Adrenal gland (tissue), 9 donors: ENCODE measurements at regions not wholly inside any gene's neighbourhood (a gene's known extent, or its start where the extent isn't known, plus 50 kb on each side); places are given as distances from the start of the nearest gene placed in this dataset.
"Not testable (repeated sequence)": the region's sequence is repeated elsewhere in the genome, so short reads cannot be mapped to it uniquely, and the experiment has no call there.

Source experiments
- DNase-seq, 7 donors: peaks; one replicate each; pipeline ENCODE4 v3.0.0-alpha.2; 2019 to 2020
- H3K27ac ChIP-seq, 5 donors: fragments of 200-600 bp; sonication (generic) in 4 of 5; 1 replicate in 3 of 5; 2 replicates in 2 of 5; pipeline versions ENCODE4 v1.5.1 to v1.8.0; 2016 to 2020; ENCODE audit warnings: mild to moderate bottlenecking in 1 of 5
- H3K27me3 ChIP-seq: fragments of 200-600 bp; 2 replicates; pipeline ENCODE4 v1.8.0; 2021
- H3K36me3 ChIP-seq, 2 donors: fragments of 200-600 bp; replicated peaks in 1 of 2; 1 replicate in 1 of 2; 2 replicates in 1 of 2; pipeline versions ENCODE4 v1.5.1 to v1.8.0; 2018 to 2022
- H3K4me1 ChIP-seq, 2 donors: fragments of 200-600 bp; replicated peaks in 1 of 2; 1 replicate in 1 of 2; 2 replicates in 1 of 2; pipeline versions ENCODE4 v1.5.1 to v1.8.0; 2018 to 2021
- H3K4me3 ChIP-seq, 4 donors: fragments of 200-600 bp; sonication (generic) in 3 of 4; one replicate each; pipeline ENCODE4 v1.5.1; 2016 to 2018
- H3K9me3 ChIP-seq, 3 donors: fragments of 200-600 bp; sonication (generic) in 1 of 3; replicated peaks in 1 of 3; 1 replicate in 2 of 3; 2 replicates in 1 of 3; pipeline versions ENCODE4 v1.5.1 to v1.8.0; 2016 to 2021
- CTCF ChIP-seq, 6 experiments: fragments of 450-650 bp in 4 of 6; fragments of 200-600 bp in 2 of 6; sonication (generic) in 1 of 6; IDR thresholded peaks; 1 replicate in 5 of 6; 2 replicates in 1 of 6; pipeline versions ENCODE4 v1.5.1 to v1.8.0; 2016 to 2021; ENCODE audit warnings: antibody characterized with exemption in 6 of 6, mild to moderate bottlenecking in 2 of 6, moderate library complexity in 1 of 6
- POLR2A ChIP-seq, 2 donors: fragments of 450-650 bp; IDR thresholded peaks; one replicate each; pipeline ENCODE4 v1.6.1; 2017; ENCODE audit warnings: antibody characterized with exemption in 2 of 2, mild to moderate bottlenecking in 2 of 2, moderate library complexity in 1 of 2
- WGBS, 4 donors: extraction: QIAGEN DNeasy Blood & Tissue Kit in 2 of 4; methylation state at CpG; one replicate each; pipeline versions ENCODE4 v1.1.5 to v1.1.7; 2013 to 2017; 5-methylcytosine and 5-hydroxymethylcytosine counted together
- intact Hi-C, 2 donors: fragments of 100-400 bp; cut with DNase I; formaldehyde crosslinking; loops; one replicate each; pipeline versions ENCODE4 v1.14.1 to v1.15.0; 2022 to 2023
- donor health status: healthy with polysubstance abuse.
- donor health status: Bipolar disorder and iron deficiency.
- donor health status: DM: yes; HTN: yes; CAD: no.
- donor health status: DM: no; HTN: no; CAD: no.
- donor health status: DM: no; HTN: no; CAD: no.

GRCh38 chr10:22805304-22805703, 90.9 kb upstream of the PIP4K2A start:
- intact Hi-C loops = no loop called here
- Histone ChIP-seq H3K4me1 (peaks cover 0 to 5% of the 10 kb centered on the region in 2 donors), H3K27me3 (no peaks in the 10 kb centered on the region), H3K36me3 (no peaks in the 10 kb centered on the region), H3K4me3 (no peak overlapping the region), H3K9me3 (no peaks in the 10 kb centered on the region), H3K27ac (no peak overlapping the region)
- DNase-seq = peak in 2 of 7 donors; percentile 10 to 59
- 40 to 50% (median 44%) methylated on average over 4 of the region's 4 CpGs for WGBS, 4 donors
- TF ChIP-seq POLR2A (IDR thresholded peaks at IDR 0.05) (no peak), CTCF (IDR thresholded peaks at IDR 0.05) (no peak)

GRCh38 chr10:22803261-22803885, 89.0 kb upstream of the PIP4K2A start:
- no peak overlapping the region for H3K27ac ChIP-seq
- no peaks in the 10 kb centered on the region for H3K9me3 ChIP-seq
- TF ChIP-seq CTCF (IDR thresholded peaks at IDR 0.05) (no peak), POLR2A (IDR thresholded peaks at IDR 0.05) (no peak)
- H3K27me3 ChIP-seq = no peaks in the 10 kb centered on the region
- no peaks in the 10 kb centered on the region for H3K36me3 ChIP-seq
- H3K4me1 ChIP-seq = peaks cover 0 to 5% of the 10 kb centered on the region in 2 donors
- no peak for DNase-seq
- no peak overlapping the region for H3K4me3 ChIP-seq
- 47 to 63% (median 55%) methylated on average over 2 of the region's 2 CpGs for whole genome bisulfite sequencing, 4 donors
- intact Hi-C loops = no loop called here

GRCh38 chr10:22801785-22802184, 87.4 kb upstream of the PIP4K2A start:
- no peaks in the 10 kb centered on the region for H3K27me3 ChIP-seq
- H3K4me3 ChIP-seq = no peak overlapping the region
- WGBS, 4 donors = 46 to 67% (median 52%) methylated on average over 1 of the region's 1 CpG
- H3K9me3 ChIP-seq = no peaks in the 10 kb centered on the region
- intact Hi-C loops = no loop called here
- peaks cover 0 to 5% of the 10 kb centered on the region in 2 donors for H3K4me1 ChIP-seq
- no peak overlapping the region for H3K27ac ChIP-seq
- H3K36me3 ChIP-seq = no peaks in the 10 kb centered on the region
- no peak for DNase-seq
- TF ChIP-seq CTCF (IDR thresholded peaks at IDR 0.05) (no peak), POLR2A (IDR thresholded peaks at IDR 0.05) (no peak)

- WGBS, 4 donors = 70 to 100% (median 85%) methylated on average over 1 of the region's 1 CpG
- intact Hi-C loops, DNase-seq, H3K4me1 ChIP-seq, H3K27me3 ChIP-seq, H3K36me3 ChIP-seq, H3K4me3 ChIP-seq, H3K27ac ChIP-seq, H3K9me3 ChIP-seq: not testable (repeated sequence)
Observed at GRCh38 chr10:22797796-22798195, 83.4 kb upstream of the PIP4K2A start.

- H3K36me3 ChIP-seq = no peaks in the 10 kb centered on the region
- H3K27ac ChIP-seq = no peak overlapping the region
- no peaks in the 10 kb centered on the region for H3K4me1 ChIP-seq
- TF ChIP-seq CTCF (IDR thresholded peaks at IDR 0.05) (no peak), POLR2A (IDR thresholded peaks at IDR 0.05) (no peak)
- no peak for DNase-seq
- no peak overlapping the region for H3K4me3 ChIP-seq
- 86 to 93% (median 91%) methylated on average over 3 of the region's 3 CpGs for WGBS, 4 donors
- no peaks in the 10 kb centered on the region for H3K27me3 ChIP-seq
- intact Hi-C loops = no loop called here
- H3K9me3 ChIP-seq = no peaks in the 10 kb centered on the region
Observed at GRCh38 chr10:22795546-22795945, 81.2 kb upstream of the PIP4K2A start.
